Gastroesophageal sphincter (tissue), 4 donors: ENCODE measurements at regions not wholly inside any gene's neighbourhood (a gene's known extent, or its start where the extent isn't known, plus 50 kb on each side); places are given as distances from the start of the nearest gene placed in this dataset.
"Not testable (repeated sequence)": the region's sequence is repeated elsewhere in the genome, so short reads cannot be mapped to it uniquely, and the experiment has no call there.

Experiments used
- ATAC-seq: fragments of 150-250 bp; one replicate; pipeline ENCODE4 v1.9.1; 2016; ENCODE audit warnings: mild to moderate bottlenecking, moderate library complexity
- H3K27ac ChIP-seq, 4 donors: fragments of 200-600 bp; sonication (generic) in 3 of 4; 1 replicate in 3 of 4; 2 replicates in 1 of 4; pipeline ENCODE4 v1.5.1; 2016 to 2019
- H3K27me3 ChIP-seq: fragments of 200-600 bp; sonication (generic); one replicate; pipeline ENCODE4 v1.5.1; 2019
- H3K36me3 ChIP-seq, 2 donors: fragments of 200-600 bp; sonication (generic); one replicate each; pipeline ENCODE4 v1.5.1; 2019; ENCODE audit warnings: control low read depth in 1 of 2
- H3K4me1 ChIP-seq, 3 donors: fragments of 200-600 bp; sonication (generic); 1 replicate in 2 of 3; 2 replicates in 1 of 3; pipeline ENCODE4 v1.5.1; 2016 to 2019; ENCODE audit warnings: control low read depth in 2 of 3
- H3K4me3 ChIP-seq, 2 donors: fragments of 200-600 bp; sonication (generic); one replicate each; pipeline ENCODE4 v1.5.1; 2019; ENCODE audit warnings: mild to moderate bottlenecking in 1 of 2, moderate library complexity in 1 of 2
- H3K9me3 ChIP-seq, 3 donors: fragments of 200-600 bp; sonication (generic); one replicate each; pipeline ENCODE4 v1.5.1; 2017 to 2019; ENCODE audit warnings: control low read depth in 2 of 3
- EP300 ChIP-seq: sonication (generic); formaldehyde crosslinking; IDR thresholded peaks from one replicate; pipeline ENCODE4 v1.6.1; 2017; ENCODE audit warnings: antibody characterized with exemption, mild to moderate bottlenecking
- POLR2A ChIP-seq, 2 donors: fragments of 450-650 bp; IDR thresholded peaks; one replicate each; pipeline ENCODE4 v1.6.1; 2017; ENCODE audit warnings: antibody characterized with exemption in 2 of 2, mild to moderate bottlenecking in 2 of 2, moderate library complexity in 1 of 2
- POLR2AphosphoS5 ChIP-seq: sonication (generic); formaldehyde crosslinking; IDR thresholded peaks from one replicate; pipeline ENCODE4 v1.6.1; 2017; ENCODE audit warnings: antibody characterized with exemption
- WGBS, 2 donors: methylation state at CpG; one replicate each; pipeline ENCODE4 v1.1.5; 2018; ENCODE audit warnings: low coverage in 1 of 2; 5-methylcytosine and 5-hydroxymethylcytosine counted together
- TF ChIP-seq, protein P1 (sequence below), 4 experiments: fragments of 200-600 bp in 2 of 4; fragments of 450-650 bp in 2 of 4; sonication (generic) in 1 of 4; IDR thresholded peaks; one replicate each; pipeline ENCODE4 v1.5.1; 2017 to 2019; ENCODE audit warnings: antibody characterized with exemption in 4 of 4, mild to moderate bottlenecking in 2 of 4, moderate library complexity in 2 of 4

DNA sequence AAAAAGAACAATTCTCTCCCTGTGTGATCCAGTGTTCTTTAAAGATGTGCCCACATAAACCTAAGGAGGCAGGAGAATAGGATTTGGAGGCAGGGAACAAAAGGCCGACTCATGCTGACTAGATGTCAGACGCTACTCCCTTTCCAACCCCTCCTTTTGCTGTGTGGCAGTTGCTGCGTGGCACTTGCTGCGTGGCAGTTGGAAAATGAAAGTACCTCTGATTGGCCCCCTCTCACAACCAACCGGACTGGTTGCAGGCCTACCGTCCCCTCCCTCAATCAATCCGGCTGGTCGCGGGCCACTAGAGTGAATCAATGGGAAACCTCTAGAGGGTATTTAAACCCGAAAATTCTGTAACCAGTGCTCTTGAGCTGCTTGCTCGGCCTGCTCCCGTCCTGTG is 551.0 kb downstream of the KIF4B start:
- no peaks in the 10 kb centered on the region for H3K4me1 ChIP-seq
- no peaks in the 10 kb centered on the region for H3K36me3 ChIP-seq
- 78 to 99% methylated on average over 10 to 11 of the region's 12 CpGs for WGBS, 2 donors
- H3K4me3 ChIP-seq: no peak overlapping the region
- no peak for ATAC-seq
- no peaks in the 10 kb centered on the region for H3K27me3 ChIP-seq
- no peak for TF ChIP-seq POLR2AphosphoS5
- TF ChIP-seq EP300: no peak
- no peak for TF ChIP-seq POLR2A (IDR thresholded peaks at IDR 0.05)
- H3K9me3 ChIP-seq: peaks cover 0 to 8% (median 0%) of the 10 kb centered on the region in 3 donors
- no peak overlapping the region for H3K27ac ChIP-seq

DNA sequence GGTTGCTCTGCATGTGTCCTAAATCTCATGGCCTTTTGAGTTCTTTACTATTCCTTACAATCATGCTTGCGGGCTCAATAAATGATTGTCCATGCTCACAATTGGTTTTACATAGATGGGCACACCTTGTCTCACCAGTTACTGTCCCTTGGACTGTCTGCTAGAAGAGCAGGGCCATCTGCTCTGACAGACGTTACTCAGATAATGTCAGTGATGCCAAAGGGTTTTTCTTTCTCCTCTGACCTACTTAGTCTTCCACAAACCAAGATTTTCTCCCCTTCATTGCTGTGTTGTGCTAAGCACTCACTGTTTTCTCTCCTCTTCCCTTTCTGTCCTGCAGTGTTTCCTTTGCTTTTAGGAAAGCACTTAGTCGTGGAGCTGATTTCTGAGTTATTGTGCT is 562.3 kb downstream of the KIF4B start:
- H3K4me1 ChIP-seq: no peaks in the 10 kb centered on the region
- no peaks in the 10 kb centered on the region for H3K36me3 ChIP-seq
- H3K9me3 ChIP-seq: no peaks in the 10 kb centered on the region
- TF ChIP-seq POLR2AphosphoS5: no peak
- TF ChIP-seq, protein P1, sequence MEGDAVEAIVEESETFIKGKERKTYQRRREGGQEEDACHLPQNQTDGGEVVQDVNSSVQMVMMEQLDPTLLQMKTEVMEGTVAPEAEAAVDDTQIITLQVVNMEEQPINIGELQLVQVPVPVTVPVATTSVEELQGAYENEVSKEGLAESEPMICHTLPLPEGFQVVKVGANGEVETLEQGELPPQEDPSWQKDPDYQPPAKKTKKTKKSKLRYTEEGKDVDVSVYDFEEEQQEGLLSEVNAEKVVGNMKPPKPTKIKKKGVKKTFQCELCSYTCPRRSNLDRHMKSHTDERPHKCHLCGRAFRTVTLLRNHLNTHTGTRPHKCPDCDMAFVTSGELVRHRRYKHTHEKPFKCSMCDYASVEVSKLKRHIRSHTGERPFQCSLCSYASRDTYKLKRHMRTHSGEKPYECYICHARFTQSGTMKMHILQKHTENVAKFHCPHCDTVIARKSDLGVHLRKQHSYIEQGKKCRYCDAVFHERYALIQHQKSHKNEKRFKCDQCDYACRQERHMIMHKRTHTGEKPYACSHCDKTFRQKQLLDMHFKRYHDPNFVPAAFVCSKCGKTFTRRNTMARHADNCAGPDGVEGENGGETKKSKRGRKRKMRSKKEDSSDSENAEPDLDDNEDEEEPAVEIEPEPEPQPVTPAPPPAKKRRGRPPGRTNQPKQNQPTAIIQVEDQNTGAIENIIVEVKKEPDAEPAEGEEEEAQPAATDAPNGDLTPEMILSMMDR (IDR thresholded peaks at IDR 0.05): no peak
- no peak for TF ChIP-seq POLR2A (IDR thresholded peaks at IDR 0.05)
- no peak for TF ChIP-seq EP300
- WGBS, 2 donors: 43 to 71% methylated on average over 3 of the region's 3 CpGs
- H3K4me3 ChIP-seq: no peak overlapping the region
- no peaks in the 10 kb centered on the region for H3K27me3 ChIP-seq
- no peak overlapping the region for H3K27ac ChIP-seq
- no peak for ATAC-seq

DNA sequence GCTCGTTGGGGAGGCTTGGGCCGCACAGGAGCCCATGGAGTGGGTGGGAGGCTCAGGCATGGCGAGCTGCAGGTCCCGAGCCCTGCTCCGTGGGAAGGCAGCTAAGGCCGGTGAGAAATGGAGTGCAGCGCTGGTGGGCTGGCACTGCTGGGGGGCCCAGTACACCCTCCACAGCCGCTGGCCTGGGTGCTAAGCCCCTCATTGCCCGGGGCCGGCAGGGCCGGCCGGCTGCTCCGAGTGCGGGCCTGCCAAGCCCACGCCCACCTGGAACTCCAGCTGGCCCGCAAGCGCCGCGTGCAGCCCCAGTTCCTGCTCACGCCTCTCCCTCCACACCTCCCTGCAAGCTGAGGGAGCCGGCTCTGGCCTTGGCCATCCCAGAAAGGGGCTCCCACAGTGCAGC is 573.3 kb downstream of the KIF4B start:
- not testable (repeated sequence) for H3K27ac ChIP-seq, H3K4me3 ChIP-seq, H3K4me1 ChIP-seq, H3K27me3 ChIP-seq, H3K9me3 ChIP-seq, ATAC-seq, H3K36me3 ChIP-seq
- no CpG with 5 or more reads among the region's 21 CpGs for WGBS, 2 donors

DNA sequence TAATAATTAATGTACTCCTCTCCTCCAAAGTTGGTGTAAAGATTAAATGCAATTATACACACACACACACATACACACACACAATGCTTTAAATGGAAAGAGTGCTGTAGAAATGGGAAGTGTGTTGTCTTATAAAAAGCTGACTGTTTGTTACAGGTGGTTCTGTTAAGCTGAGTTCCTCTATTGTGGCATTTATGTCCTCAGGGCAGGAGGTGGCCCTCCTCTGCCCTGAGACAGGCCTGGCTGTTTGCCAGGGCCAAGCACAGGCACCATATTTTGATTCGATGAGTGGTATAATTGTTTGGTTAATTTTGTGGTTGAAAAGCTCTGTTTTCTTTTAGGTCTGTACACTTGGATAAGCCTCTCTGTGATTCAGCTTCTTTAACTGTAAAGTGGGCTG is 573.9 kb downstream of the KIF4B start:
- no peaks in the 10 kb centered on the region for H3K4me1 ChIP-seq
- H3K36me3 ChIP-seq: no peaks in the 10 kb centered on the region
- no peaks in the 10 kb centered on the region for H3K27me3 ChIP-seq
- H3K4me3 ChIP-seq: no peak overlapping the region
- H3K27ac ChIP-seq: no peak overlapping the region
- ATAC-seq: no peak
- TF ChIP-seq EP300: no peak
- TF ChIP-seq POLR2AphosphoS5: no peak
- no peak for TF ChIP-seq POLR2A (IDR thresholded peaks at IDR 0.05)
- TF ChIP-seq, protein P1 (IDR thresholded peaks at IDR 0.05): no peak
- WGBS, 2 donors: 0 to 44% methylated on average over 1 of the region's 1 CpG
- no peaks in the 10 kb centered on the region for H3K9me3 ChIP-seq

DNA sequence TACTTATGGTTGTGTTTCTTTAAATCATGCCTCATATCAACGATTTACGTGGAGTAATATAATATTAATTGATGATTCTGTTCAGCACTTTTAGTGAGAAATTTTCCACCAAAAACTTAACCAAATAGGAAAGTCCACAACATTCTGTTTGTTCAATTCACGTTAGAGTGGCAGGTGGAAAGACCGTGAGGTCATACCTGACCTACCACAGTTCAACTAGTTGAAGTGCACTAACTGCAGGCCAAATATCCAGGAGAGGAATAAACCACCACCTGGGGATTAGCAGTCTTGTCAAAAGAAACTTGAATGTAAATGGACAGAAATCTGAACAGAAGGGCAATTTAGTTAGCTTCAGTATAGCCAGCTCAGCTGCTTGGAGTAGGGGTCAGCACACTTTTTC is 577.7 kb downstream of the KIF4B start:
- no peak for ATAC-seq
- Histone ChIP-seq H3K4me3 (no peak overlapping the region), H3K27ac (no peak overlapping the region), H3K9me3 (no peaks in the 10 kb centered on the region), H3K4me1 (no peaks in the 10 kb centered on the region), H3K27me3 (no peaks in the 10 kb centered on the region), H3K36me3 (no peaks in the 10 kb centered on the region)
- 78 to 81% methylated on average over 4 of the region's 4 CpGs for WGBS, 2 donors
- no peak for TF ChIP-seq POLR2A (IDR thresholded peaks at IDR 0.05)
- TF ChIP-seq, protein P1 (IDR thresholded peaks at IDR 0.05): no peak
- TF ChIP-seq EP300: no peak
- TF ChIP-seq POLR2AphosphoS5: no peak

DNA sequence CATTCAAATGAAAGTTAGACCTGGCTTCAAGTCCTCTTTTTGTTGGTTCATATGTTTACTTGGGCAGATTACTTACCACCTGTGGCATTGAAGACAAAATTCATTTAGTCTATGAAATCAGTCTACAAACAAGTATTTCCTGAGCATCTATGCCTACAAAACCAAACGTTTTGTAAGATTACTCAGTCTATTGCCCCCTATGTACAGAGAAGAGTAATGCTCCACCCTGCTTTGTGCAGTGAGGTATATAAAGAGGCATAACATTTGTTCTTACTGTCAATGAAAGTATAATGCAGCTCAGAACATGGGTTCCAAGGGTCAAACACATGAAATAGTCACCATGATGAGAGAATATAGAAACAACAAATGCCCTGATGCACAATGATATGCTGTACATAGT is 580.7 kb downstream of the KIF4B start:
- no peak for ATAC-seq
- Histone ChIP-seq H3K4me1 (no peaks in the 10 kb centered on the region), H3K27ac (no peak overlapping the region), H3K27me3 (no peaks in the 10 kb centered on the region), H3K9me3 (no peaks in the 10 kb centered on the region), H3K36me3 (no peaks in the 10 kb centered on the region), H3K4me3 (no peak overlapping the region)
- TF ChIP-seq POLR2A (IDR thresholded peaks at IDR 0.05) (no peak), EP300 (no peak), POLR2AphosphoS5 (no peak)
- TF ChIP-seq, protein P1 (IDR thresholded peaks at IDR 0.05): no peak
- 0 to 43% methylated on average over 1 of the region's 1 CpG for WGBS, 2 donors
